Right renal pelvis (tissue), 4 donors: ENCODE measurements at regions not wholly inside any gene's neighbourhood (a gene's known extent, or its start where the extent isn't known, plus 50 kb on each side); places are given as distances from the start of the nearest gene placed in this dataset.

Experiments
- DNase-seq, 4 donors: peaks; one replicate each; pipeline ENCODE4 v3.0.0-alpha.2; 2013; ENCODE audit warnings: low read depth in 4 of 4, low spot score in 3 of 4, missing footprints in 1 of 4

DNA sequence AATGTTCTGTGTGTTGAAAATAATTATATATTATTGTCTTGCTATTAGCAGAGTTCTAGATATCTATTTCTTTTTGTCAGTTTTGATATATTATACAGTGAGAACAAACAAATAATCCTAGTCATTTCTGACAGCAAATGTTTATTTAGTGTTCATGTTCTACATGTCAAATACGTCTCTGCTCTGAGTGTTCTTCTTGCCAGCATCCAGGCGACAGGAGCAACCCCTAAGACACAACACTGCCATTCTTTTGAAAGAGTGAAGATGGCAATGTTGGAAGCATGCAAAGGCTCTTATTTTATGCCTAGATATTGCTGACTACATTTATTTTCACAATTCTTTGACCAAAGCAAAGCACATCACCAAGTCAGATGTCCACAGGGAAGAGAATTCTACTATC lies 1556.6 kb upstream of the TMEFF2 start:
- DNase-seq: no peak

DNA sequence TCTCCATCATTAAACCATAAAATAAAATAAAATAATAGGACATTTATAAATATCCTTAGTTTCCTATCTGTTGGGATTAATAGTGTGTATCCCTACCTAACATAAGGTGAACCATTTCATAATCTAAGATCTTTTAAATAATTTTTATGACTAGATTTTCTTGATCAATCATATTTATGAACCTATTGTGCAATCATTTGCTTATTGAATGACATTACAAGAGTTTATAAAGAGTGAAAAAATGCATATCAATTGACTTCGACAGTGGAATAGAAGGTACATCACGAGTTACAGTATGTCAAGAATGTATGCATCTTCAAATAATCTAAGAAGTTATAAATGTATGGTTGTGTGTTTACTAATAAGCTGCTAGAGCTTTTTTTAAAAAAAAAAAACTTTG lies 1554.8 kb upstream of the TMEFF2 start:
- no peak for DNase-seq

DNA sequence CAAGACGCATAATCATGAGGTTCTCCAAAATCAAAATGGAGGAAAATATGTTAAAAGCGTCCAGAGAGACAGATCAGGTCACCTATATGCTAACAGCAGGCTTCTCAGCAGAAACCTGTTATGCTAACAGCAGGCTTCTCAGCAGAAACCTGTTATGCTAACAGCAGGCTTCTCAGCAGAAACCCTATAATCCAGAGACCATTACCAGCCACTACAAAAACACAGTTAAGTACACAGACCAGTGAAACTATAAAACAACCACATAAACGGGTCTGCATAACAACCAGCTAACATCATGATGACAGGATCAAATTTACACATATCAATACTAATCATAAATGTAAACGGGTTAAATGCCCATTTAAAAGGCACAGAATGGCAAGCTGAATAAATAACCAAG lies 1548.4 kb upstream of the TMEFF2 start:
- no peak for DNase-seq

DNA sequence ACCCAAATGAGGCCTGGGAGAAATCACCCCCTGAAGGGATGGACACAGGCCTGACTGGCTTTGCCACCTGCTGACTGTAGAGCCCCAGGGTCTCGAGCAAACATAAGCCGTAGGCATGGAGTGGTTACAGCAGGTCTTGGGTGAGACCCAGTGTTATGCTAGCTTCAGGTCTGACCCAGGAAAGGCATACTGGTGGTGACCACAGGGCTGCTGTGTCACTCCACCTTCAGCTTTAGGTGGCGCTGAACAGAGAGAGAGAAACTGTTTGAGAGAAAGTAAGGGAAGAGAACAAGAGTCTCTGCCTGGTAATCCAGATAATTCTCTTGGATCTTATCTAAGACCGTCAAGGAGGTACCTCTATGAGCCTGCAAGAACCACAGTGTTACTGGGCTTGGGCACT lies 1544.2 kb upstream of the TMEFF2 start:
- no peak for DNase-seq

DNA sequence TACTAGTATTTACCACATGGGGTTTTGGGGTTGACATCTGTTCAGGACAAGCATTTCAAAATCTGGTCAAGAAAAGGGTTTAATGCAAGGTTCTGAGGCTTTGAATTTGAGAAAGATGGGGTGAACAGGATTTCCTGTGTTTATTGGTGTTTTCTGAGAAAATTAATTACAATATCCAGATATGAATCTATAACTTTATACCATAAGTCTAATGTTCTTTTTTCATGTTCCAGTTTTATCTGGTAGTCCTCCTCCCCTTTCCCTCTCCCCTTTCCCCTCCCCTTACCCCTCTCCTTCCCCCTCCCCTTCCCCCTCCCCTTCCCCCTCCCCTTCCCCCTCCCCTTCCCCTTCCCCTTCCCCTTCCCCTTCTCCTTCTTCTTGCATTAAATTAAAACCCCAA lies 1518.2 kb upstream of the TMEFF2 start:
- DNase-seq: no peak

DNA sequence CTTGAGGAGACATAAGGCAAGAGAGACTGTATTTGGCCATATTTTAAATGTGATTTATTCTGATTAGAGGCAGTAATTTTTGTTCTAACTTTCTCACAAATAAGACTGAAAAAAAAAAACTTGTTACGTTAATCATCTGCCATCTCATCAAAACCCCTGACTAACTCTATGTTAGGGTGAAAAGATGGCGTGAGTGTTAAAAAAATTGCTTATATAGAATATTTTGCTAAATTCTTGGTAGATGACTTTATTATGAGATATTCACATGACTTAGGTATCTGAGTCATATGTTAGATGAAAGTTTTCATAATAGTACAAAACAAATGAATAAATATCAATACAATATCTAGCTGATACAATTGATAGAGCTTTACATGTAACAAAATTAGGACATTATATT lies 1508.7 kb upstream of the TMEFF2 start:
- no peak for DNase-seq

DNA sequence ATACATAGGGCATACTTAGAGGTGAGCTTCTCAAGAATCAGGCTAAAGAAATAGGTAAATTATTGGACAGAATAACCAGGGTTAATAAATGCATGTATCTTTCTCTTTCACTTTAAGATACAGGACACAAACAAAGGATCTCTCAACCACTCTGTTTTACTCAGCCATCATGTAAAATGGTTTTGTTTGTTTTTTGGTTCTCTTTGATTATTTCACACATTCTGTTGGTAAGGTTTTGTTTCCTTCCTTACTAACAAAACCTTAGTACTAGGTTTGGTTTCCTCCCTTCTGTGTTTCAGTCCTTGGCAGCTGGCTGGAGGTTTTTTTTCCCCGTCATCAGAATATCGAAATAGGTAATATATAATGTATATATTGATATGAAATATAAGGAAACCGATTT lies 1506.8 kb upstream of the TMEFF2 start:
- DNase-seq: no peak

DNA sequence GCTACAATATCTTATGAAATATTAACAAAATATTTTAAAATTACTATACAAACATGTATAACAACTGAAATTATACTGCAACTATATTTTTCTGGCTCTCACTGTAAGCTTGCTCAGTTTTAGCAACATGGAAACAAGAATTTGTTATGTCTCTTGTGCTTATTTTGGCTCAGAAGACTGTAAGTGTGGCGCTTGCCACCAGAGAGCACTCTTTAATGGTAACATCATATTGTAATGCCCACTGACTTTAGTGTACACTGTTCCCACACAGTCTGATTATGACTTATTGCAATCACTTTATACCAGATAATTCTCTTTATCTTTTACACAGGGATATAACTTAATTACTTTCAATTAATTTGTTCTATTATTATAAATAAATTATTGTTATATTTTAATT lies 1500.6 kb upstream of the TMEFF2 start:
- no peak for DNase-seq

DNA sequence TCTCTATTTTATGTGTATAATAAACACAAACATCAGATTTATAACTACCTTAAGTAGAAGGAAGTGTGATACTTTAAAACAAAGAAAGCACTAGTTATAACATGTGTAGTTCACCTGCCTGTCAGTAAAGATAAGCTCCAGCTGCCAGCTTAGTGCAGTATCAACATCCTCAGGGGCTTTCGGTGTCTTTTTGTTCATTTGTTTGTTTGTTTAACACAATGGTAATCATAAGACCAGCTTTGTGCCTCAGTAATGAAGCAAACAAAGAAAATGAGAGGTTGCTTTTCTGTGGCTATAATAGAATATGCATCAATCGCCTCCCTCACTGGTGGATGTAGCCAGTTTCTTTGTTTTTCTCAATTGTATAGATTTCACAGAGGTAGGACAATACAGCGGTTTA lies 1499.0 kb upstream of the TMEFF2 start:
- no peak for DNase-seq

DNA sequence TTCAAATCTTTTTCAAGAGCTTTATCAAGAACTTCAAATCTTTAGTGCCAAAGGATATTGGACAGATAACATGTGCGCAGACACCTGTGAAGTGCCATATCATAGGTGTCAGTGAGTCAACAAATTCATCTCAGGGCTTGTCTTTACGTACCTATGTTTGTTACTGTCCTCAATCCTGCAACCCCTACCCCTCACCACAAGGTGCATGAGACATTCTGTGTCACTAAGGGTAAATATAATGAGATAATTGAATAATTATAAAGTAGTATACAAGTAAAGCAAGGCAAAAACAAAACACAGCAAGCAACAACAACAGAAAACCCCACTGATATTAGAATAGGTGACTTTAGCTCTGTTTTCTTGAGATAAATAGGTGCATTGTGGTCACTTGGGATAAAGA lies 1495.8 kb upstream of the TMEFF2 start:
- DNase-seq: no peak

DNA sequence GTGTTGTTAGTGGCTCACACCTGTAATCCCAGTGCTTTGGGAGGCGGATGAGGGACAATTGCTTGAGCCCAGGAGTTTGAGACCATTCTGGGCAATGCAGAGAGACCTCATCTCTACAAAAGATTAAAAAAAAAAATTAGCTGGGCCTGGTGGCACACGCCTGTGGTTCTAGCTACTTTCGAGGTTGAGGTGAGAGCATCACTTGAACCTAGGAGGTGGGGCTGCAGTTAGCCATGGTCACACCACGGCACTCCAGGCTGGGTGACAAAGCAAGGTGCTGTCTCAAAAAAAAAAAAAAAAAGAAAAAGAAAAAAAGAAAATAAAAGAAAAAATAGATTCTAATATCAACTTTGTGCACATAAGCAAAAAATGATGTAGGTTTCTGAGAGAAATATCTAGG lies 1492.5 kb upstream of the TMEFF2 start:
- no peak for DNase-seq

DNA sequence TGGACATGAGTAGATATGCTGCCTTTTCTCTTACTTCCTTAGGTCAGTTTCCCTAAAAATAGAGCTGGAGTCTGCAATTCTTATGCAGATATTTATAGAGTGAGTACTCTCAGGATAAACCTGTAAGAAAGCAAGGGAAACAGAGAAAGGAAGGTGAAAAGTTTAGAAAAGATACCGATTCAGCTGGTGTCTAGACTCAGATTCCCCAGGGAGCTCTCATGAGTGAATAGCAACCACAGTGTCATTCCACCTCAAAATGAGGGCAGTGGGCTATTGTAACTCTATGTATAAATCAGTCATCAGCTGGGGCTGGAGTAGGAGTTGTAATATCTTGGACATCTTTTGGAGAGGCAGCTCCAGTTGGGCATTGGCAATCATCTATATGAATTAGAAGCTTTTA lies 1485.1 kb upstream of the TMEFF2 start:
- DNase-seq: no peak

DNA sequence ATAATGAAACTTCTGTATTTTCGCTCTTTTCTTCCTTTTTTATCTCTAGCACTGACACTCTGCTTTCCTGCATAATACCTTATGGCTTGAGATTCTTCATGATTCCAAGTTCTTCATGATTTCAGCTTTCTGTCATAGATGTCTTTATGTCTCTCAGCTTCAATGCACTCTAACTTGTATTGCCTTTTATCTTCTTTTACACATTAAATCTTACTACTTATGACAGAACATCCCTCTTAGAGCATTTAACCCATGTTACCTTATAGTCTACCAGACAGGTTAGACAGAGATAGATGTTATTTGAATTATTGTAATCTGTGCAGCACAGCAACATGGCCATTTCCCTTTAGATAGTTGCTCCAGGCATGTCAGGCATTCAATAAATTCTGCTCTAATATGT lies 1475.7 kb upstream of the TMEFF2 start:
- no peak for DNase-seq

DNA sequence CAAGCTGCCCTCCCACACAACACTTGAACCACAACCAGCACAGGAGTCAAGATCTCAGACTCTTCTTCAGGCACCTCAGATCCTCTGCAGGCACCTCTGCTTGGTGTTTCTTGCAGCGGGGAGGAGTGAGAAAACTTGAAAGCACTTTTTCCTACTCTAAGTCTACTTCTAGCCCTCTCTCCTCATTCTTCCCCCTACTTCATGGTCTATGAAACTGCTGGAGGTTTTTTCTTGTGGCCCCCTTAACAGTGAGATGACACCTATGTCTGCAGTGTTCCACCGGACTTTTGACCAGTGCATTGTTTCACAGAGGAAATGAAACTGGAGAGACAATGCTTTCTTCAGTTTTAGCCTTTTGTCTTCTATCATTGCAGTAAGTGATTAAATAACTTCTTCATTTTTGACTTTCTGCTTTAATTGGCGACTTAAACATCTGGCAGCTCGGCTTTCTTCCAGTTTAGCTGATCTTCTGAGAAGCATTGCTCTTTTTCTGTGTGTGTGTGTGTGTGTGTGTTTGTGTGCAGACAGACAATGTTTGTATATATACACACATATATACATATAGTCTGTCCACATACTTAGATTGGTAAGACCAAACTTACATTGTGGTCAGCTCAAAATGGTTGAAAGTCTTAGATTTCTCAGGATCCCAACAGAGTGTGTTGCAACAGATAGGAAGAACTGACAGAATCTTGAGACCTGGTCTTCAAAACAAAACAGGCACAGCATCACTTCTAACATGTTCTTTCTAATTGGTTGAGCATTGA lies 1474.0 kb upstream of the TMEFF2 start:
- no peak for DNase-seq

DNA sequence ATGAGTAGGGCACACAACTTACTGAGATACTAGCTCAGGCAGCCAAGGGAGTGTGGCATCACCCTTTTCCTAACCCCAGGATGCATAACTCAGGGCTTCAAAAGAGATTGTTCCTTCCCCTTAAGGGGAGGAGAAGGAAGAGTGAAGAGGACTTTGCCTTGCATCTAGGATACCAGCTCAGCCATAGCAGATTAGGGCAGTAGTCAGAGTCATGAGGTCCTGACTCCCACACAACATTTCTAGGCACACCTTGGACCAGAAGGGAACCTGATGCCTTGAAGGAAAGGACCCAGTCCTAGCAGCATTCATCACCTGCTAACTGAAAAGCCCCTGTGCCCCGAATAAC lies 1433.2 kb upstream of the TMEFF2 start:
- DNase-seq: no peak

DNA sequence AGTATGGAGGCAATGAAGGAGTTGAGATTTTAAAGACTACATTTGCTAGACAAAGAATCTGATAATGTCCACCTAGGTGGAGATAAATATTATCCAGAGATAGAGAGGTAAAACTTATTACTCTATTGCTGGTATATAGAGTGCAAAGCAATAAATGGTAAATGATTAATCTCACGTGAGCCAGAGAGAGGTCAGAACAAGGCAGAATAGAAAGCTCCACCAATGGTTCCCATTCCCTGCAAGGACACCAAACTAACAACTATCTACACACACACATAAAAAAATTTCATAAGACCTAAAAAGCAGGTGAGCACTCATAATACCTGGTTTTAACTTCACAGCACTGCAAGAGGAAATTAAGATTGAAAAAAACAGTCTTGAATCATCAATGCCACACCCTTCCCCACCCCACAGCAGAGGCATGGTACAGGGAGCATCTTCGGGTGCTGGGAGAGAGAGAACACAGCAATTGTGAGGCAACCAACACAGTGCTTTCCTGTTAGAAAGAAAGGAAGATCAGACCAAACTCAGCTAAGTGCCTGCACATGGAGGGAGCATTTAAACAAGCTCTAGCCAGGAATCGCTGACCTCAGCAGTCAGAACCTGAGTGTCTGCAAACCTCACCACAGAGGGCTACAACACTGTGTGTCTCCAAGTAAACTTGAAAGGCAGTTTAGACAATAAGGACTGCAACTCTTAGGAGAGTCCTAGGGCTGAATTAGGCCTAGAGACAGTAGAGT lies 1432.6 kb upstream of the TMEFF2 start:
- no peak for DNase-seq

DNA sequence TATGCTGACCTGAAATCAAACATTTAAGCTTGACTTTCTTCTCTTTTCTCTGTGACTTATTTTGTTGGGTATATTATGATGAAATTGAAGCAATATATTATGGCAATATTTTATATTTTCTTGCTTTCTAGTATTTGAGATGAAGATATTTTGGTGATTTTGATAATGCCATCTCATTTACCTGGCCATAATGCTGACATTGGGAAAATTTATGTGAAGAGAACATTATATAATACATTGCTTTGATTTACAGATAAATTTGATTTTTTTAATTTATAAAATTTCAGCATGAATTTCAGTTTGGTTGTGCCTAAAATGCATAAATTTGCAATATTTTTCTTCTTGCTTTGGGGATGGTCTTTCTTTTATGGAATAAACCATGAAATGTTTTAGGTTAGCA lies 1413.7 kb upstream of the TMEFF2 start:
- DNase-seq: no peak

DNA sequence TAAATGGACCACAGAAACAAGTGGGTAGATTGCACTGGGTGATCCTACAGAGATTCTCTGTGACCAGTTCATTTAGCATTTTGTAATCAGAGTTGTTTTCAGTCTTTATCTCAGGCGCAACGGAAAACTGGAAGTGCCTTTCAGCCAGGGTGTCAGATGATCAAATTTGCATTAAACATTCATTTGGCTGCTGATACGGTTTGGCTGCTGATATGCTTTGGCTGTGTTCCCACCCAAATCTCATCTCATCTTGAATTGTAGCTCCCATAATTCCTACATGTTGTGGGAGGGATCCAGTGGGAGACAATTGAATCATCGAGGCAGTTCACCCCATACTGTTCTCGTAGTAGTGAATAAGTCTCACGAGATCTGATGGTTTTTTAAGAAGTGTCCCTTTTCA lies 1396.1 kb upstream of the TMEFF2 start:
- no peak for DNase-seq

DNA sequence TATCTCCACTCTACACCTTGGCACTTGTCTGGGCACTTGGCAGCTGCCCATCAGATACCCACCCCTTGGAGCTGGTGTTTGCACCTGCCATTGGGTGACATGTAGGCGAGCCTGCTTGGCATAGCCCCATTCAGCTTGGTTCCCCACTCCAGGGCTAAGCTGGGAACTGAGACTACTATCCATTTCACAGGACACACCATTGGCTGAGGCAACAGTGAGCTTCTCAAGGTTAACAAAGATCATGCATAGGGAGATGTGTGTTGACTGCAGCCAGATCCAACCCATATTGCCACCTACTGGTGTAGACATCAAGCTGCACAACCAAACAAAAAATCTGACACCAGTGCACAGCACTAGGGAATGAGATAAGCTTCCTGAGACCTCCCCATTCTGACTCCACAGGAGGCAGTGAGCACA lies 1389.8 kb upstream of the TMEFF2 start:
- no peak for DNase-seq

DNA sequence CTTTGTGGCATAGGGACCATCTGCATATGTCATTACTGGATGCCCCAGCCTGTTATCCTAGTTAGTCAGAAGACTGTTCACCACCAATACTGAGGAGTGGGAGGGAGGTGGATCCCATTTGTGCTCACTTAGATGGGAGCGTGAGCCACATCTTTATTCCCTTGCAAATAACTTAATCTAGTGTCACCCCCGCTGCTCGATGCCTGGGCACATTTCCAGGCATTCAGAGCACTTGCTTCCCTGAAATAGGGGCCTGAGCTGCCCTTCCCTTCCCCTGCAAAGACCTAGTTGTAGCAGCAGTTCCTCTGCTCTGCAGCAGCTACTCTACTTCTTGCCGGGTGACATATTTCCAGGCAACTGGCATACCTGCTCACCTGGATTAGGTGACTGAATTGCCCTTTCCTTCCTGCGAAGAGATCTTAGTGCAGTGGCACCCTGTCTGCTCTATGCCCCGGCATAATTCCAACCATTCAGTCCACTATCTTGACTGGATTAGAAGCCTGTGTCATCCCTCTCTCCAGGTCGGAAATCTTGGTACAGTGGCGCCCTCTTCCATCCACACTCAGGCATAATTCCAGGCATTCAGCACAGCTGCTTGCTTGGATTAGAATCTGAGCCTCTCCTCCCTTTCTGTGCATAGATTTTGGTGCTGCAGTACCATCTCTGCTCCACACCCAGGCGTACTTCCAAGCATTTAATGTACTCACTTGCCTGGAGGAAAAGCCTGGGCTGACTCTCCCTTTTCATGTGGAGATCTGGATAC lies 1389.1 kb upstream of the TMEFF2 start:
- no peak for DNase-seq

DNA sequence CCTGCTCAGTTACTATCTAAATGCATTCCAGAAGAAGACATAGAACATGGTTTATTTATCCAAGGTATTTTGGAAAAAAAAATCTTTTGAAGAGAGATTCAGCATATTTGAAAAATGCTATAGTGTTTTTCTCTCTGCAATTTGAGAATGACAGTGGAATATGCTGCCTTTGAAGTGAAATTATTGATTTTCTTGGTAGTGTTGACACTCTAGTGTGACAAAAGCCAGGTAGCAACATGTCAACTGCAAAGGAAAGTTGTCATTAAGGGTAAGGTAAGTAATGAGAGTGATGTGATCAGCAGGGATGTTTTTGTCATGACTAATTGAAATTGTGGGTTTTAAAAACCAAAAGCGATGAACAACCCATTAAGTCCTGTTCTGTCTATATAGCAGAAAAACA lies 1387.1 kb upstream of the TMEFF2 start:
- DNase-seq: no peak
